ENCODE measurements at regions not wholly inside any gene's neighbourhood (a gene's known extent, or its start where the extent isn't known, plus 50 kb on each side); places are given as distances from the start of the nearest gene placed in this dataset.

- TF ChIP-seq CTCF (IDR thresholded peaks at IDR 0.05; ENCODE audit: insufficient read depth, low read length, poor library complexity, severe bottlenecking) (no peak), EZH2phosphoT487 (conservative IDR thresholded peaks at IDR 0.05; ENCODE audit: low read length) (no peak)
Observed at GRCh38 chr7:19589446-19589845, 119.4 kb downstream of the POLR1F start.
